AG09319 (cell line): ENCODE measurements at regions not wholly inside any gene's neighbourhood (a gene's known extent, or its start where the extent isn't known, plus 50 kb on each side); places are given as distances from the start of the nearest gene placed in this dataset.
"Not testable (repeated sequence)": the region's sequence is repeated elsewhere in the genome, so short reads cannot be mapped to it uniquely, and the experiment has no call there.

Experiments used
- DNase-seq: peaks from one replicate; pipeline ENCODE4 v3.0.0-alpha.2; 2010; ENCODE audit warnings: low read depth; ENCODE audit errors: extremely low read depth
- CTCF ChIP-seq: IDR thresholded peaks from 2 replicates; pipeline ENCODE4 v1.5.1; 2011; ENCODE audit warnings: low read depth, mild to moderate bottlenecking, inconsistent platforms, low read length, moderate library complexity

- DNase-seq: no peak
These were observed 318.5 kb downstream of the BCAT1 start for GRCh38 chr12:24630446-24630845.

GRCh38 chr12:24625103-24625502 lies 323.8 kb downstream of the BCAT1 start:
- DNase-seq: no peak
- TF ChIP-seq CTCF: no peak

More at GRCh38 chr12:24630446-24630845, 318.5 kb downstream of the BCAT1 start:
- no peak; the same call in 1 of the 2 replicates for TF ChIP-seq CTCF

GRCh38 chr12:24619954-24620353 lies 328.9 kb downstream of the BCAT1 start:
- not testable (repeated sequence) for DNase-seq

- TF ChIP-seq CTCF: no peak
- no peak for DNase-seq
These were observed 331.4 kb downstream of the BCAT1 start for GRCh38 chr12:24617471-24617870.

GRCh38 chr12:24615967-24616411 lies 332.9 kb downstream of the BCAT1 start:
- no peak for DNase-seq
- no peak for TF ChIP-seq CTCF

- TF ChIP-seq CTCF: no peak
- no peak for DNase-seq
These were observed 340.1 kb downstream of the BCAT1 start for GRCh38 chr12:24608637-24609285.

GRCh38 chr12:24608108-24608507 lies 340.8 kb downstream of the BCAT1 start:
- no peak for TF ChIP-seq CTCF
- DNase-seq: no peak

- TF ChIP-seq CTCF: no peak
- no peak for DNase-seq
These were observed 343.0 kb downstream of the BCAT1 start for GRCh38 chr12:24605916-24606315.
